ENCODE measurements at regions not wholly inside any gene's neighbourhood (a gene's known extent, or its start where the extent isn't known, plus 50 kb on each side); places are given as distances from the start of the nearest gene placed in this dataset.

- no peak overlapping the region for H3K4me3 Mint-ChIP-seq
- TF ChIP-seq CTCF (conservative IDR thresholded peaks at IDR 0.05) = no peak
- Histone ChIP-seq H3K27me3 (ENCODE audit: control insufficient read depth, insufficient read depth, low read length, poor library complexity, severe bottlenecking) (peaks cover 20% of the 10 kb centered on the region), H3K36me3 (ENCODE audit: control insufficient read depth, insufficient read depth, low read length) (no peaks in the 10 kb centered on the region), H3K4me3 (ENCODE audit: low read length) (no peak overlapping the region), H3K9me3 (ENCODE audit: control insufficient read depth, low read length) (no peaks in the 10 kb centered on the region), H3K9ac (ENCODE audit: extremely low read depth, low read length, poor library complexity, severe bottlenecking) (no peak overlapping the region), H3K27ac (ENCODE audit: low read depth, low read length) (no peak overlapping the region), H3K4me1 (ENCODE audit: control insufficient read depth, insufficient read depth, low read length) (peaks cover 18% of the 10 kb centered on the region)
- no peak overlapping the region for H3K27ac Mint-ChIP-seq
- WGBS, 2 experiments (ENCODE audit: insufficient coverage in 1 of 2, insufficient read length in 1 of 2) = 94 to 96% methylated on average over 3 of the region's 3 CpGs
- no peaks in the 10 kb centered on the region for H3K36me3 Mint-ChIP-seq (ENCODE audit: low read depth)
- no peak for DNase-seq
- no peaks in the 10 kb centered on the region for H3K9me3 Mint-ChIP-seq
- no peaks in the 10 kb centered on the region for H3K27me3 Mint-ChIP-seq (ENCODE audit: insufficient read depth)
- H3K4me1 Mint-ChIP-seq = peaks cover 29% of the 10 kb centered on the region
These were observed 72.0 kb downstream of the LLPH start for GRCh38 chr12:66058554-66058953.

GRCh38 chr12:66055837-66056319 lies 74.7 kb downstream of the LLPH start:
- 89 to 96% methylated on average over 1 to 2 of the region's 2 CpGs for WGBS, 2 experiments (ENCODE audit: insufficient coverage in 1 of 2, insufficient read length in 1 of 2)

GRCh38 chr12:66052988-66053615 lies 77.4 kb downstream of the LLPH start:
- H3K4me3 Mint-ChIP-seq = no peak overlapping the region
- H3K4me1 Mint-ChIP-seq = peaks cover 25% of the 10 kb centered on the region
- Histone ChIP-seq H3K4me3 (ENCODE audit: low read length) (no peak overlapping the region), H3K9ac (ENCODE audit: extremely low read depth, low read length, poor library complexity, severe bottlenecking) (no peak overlapping the region), H3K4me1 (ENCODE audit: control insufficient read depth, insufficient read depth, low read length) (peaks cover 17% of the 10 kb centered on the region), H3K27me3 (ENCODE audit: control insufficient read depth, insufficient read depth, low read length, poor library complexity, severe bottlenecking) (peaks cover 23% of the 10 kb centered on the region), H3K27ac (ENCODE audit: low read depth, low read length) (no peak overlapping the region), H3K9me3 (ENCODE audit: control insufficient read depth, low read length) (no peaks in the 10 kb centered on the region), H3K36me3 (ENCODE audit: control insufficient read depth, insufficient read depth, low read length) (no peaks in the 10 kb centered on the region)
- 94 to 100% methylated on average over 1 of the region's 1 CpG for WGBS, 2 experiments (ENCODE audit: insufficient coverage in 1 of 2, insufficient read length in 1 of 2)
- H3K9me3 Mint-ChIP-seq = no peaks in the 10 kb centered on the region
- DNase-seq = no peak
- no peaks in the 10 kb centered on the region for H3K36me3 Mint-ChIP-seq (ENCODE audit: low read depth)
- no peak overlapping the region for H3K27ac Mint-ChIP-seq
- no peak for TF ChIP-seq CTCF (conservative IDR thresholded peaks at IDR 0.05)
- H3K27me3 Mint-ChIP-seq (ENCODE audit: insufficient read depth) = peaks cover 10% of the 10 kb centered on the region

More at GRCh38 chr12:66055837-66056319, 74.7 kb downstream of the LLPH start:
- H3K36me3 ChIP-seq (ENCODE audit: control insufficient read depth, insufficient read depth, low read length) = no peaks in the 10 kb centered on the region
- no peak overlapping the region for H3K4me3 ChIP-seq (ENCODE audit: low read length)
- no peak for DNase-seq
- H3K27ac ChIP-seq (ENCODE audit: low read depth, low read length) = no peak overlapping the region
- H3K4me3 Mint-ChIP-seq = no peak overlapping the region
- no peak for TF ChIP-seq CTCF (conservative IDR thresholded peaks at IDR 0.05)
- H3K27ac Mint-ChIP-seq = no peak overlapping the region
- no peaks in the 10 kb centered on the region for H3K36me3 Mint-ChIP-seq (ENCODE audit: low read depth)
- peaks cover 14% of the 10 kb centered on the region for H3K4me1 ChIP-seq (ENCODE audit: control insufficient read depth, insufficient read depth, low read length)
- peaks cover 25% of the 10 kb centered on the region for H3K4me1 Mint-ChIP-seq
- peaks cover 20% of the 10 kb centered on the region for H3K27me3 ChIP-seq (ENCODE audit: control insufficient read depth, insufficient read depth, low read length, poor library complexity, severe bottlenecking)
- no peak overlapping the region for H3K9ac ChIP-seq (ENCODE audit: extremely low read depth, low read length, poor library complexity, severe bottlenecking)
- H3K9me3 Mint-ChIP-seq = no peaks in the 10 kb centered on the region
- H3K27me3 Mint-ChIP-seq (ENCODE audit: insufficient read depth) = peaks cover 1% of the 10 kb centered on the region
- no peaks in the 10 kb centered on the region for H3K9me3 ChIP-seq (ENCODE audit: control insufficient read depth, low read length)

Data from endodermal cell (in vitro differentiated cells).